Mucosa of rectum (tissue), 2 donors: ENCODE measurements at regions not wholly inside any gene's neighbourhood (a gene's known extent, or its start where the extent isn't known, plus 50 kb on each side); places are given as distances from the start of the nearest gene placed in this dataset.

Experiments
- H3K27ac ChIP-seq, 2 donors: one replicate each; pipeline ENCODE4 v1.7.0; 2013; ENCODE audit warnings: inconsistent platforms in 2 of 2, low read depth in 2 of 2, low read length in 2 of 2
- H3K27me3 ChIP-seq, 2 donors: one replicate each; pipeline ENCODE4 v1.7.0; 2013; ENCODE audit warnings: low read length in 2 of 2; ENCODE audit not compliant: control insufficient read depth in 2 of 2, insufficient read depth in 2 of 2
- H3K36me3 ChIP-seq, 2 donors: one replicate each; pipeline ENCODE4 v1.7.0; 2013; ENCODE audit warnings: low read length in 2 of 2; ENCODE audit not compliant: control insufficient read depth in 2 of 2, insufficient read depth in 2 of 2
- H3K4me1 ChIP-seq, 2 donors: one replicate each; pipeline ENCODE4 v1.7.0; 2013; ENCODE audit warnings: low read length in 2 of 2, mild to moderate bottlenecking in 1 of 2; ENCODE audit not compliant: control insufficient read depth in 2 of 2, insufficient read depth in 2 of 2
- H3K4me3 ChIP-seq, 2 donors: one replicate each; pipeline ENCODE4 v1.7.0; 2013; ENCODE audit warnings: low read length in 2 of 2
- H3K9ac ChIP-seq, 2 donors: one replicate each; pipeline ENCODE4 v1.7.0; 2013; ENCODE audit warnings: low read length in 2 of 2, low read depth in 1 of 2, mild to moderate bottlenecking in 1 of 2
- H3K9me3 ChIP-seq, 2 donors: one replicate each; pipeline ENCODE4 v1.7.0; 2013; ENCODE audit warnings: low read length in 2 of 2; ENCODE audit not compliant: control insufficient read depth in 2 of 2
- donor health status: healthy.
- donor health status: Normal muscosa, but diverticular disease.

- H3K27me3 ChIP-seq = peaks cover 0 to 7% of the 10 kb centered on the region in 2 donors
- peaks cover 7 to 8% of the 10 kb centered on the region in 2 donors for H3K4me1 ChIP-seq
- no peak overlapping the region for H3K4me3 ChIP-seq
- H3K9me3 ChIP-seq = no peaks in the 10 kb centered on the region
- H3K9ac ChIP-seq = no peak overlapping the region
- peak overlapping the region; percentile 56 to 67 for H3K27ac ChIP-seq
- H3K36me3 ChIP-seq = no peaks in the 10 kb centered on the region
These were observed 119.2 kb upstream of the ALDH1A3 start for GRCh38 chr15:100760357-100760903.

- Histone ChIP-seq H3K9me3 (no peaks in the 10 kb centered on the region), H3K9ac (no peak overlapping the region), H3K27ac (no peak overlapping the region), H3K4me3 (no peak overlapping the region), H3K36me3 (no peaks in the 10 kb centered on the region), H3K4me1 (peaks cover 7 to 8% of the 10 kb centered on the region in 2 donors), H3K27me3 (peaks cover 0 to 7% of the 10 kb centered on the region in 2 donors)
These were observed 118.2 kb upstream of the ALDH1A3 start for GRCh38 chr15:100761290-100761935.

DNA sequence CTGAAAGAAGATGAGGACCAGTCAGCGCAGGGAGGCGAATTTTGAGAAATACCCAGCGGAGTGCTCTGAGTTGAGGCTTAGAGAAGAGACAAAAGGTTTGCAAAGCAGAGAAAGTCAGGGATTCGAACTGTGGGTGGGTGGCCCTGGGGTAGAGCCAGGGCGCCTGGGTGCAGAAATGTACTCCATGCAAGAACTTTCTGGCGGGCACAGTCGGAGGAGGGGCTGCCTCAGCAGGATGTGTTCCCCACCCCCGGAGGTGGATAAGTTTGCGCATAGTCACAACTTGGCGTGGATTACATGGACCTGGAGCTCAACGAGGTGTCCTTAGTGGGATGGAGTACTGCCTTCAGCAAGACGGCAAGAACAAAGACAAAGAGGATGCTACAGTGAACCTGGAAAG is 117.3 kb upstream of the ALDH1A3 start:
- H3K36me3 ChIP-seq = no peaks in the 10 kb centered on the region
- peaks cover 7 to 8% of the 10 kb centered on the region in 2 donors for H3K4me1 ChIP-seq
- no peaks in the 10 kb centered on the region for H3K9me3 ChIP-seq
- H3K27me3 ChIP-seq = peaks cover 0 to 7% of the 10 kb centered on the region in 2 donors
- no peak overlapping the region for H3K4me3 ChIP-seq
- H3K27ac ChIP-seq = no peak overlapping the region
- no peak overlapping the region for H3K9ac ChIP-seq

DNA sequence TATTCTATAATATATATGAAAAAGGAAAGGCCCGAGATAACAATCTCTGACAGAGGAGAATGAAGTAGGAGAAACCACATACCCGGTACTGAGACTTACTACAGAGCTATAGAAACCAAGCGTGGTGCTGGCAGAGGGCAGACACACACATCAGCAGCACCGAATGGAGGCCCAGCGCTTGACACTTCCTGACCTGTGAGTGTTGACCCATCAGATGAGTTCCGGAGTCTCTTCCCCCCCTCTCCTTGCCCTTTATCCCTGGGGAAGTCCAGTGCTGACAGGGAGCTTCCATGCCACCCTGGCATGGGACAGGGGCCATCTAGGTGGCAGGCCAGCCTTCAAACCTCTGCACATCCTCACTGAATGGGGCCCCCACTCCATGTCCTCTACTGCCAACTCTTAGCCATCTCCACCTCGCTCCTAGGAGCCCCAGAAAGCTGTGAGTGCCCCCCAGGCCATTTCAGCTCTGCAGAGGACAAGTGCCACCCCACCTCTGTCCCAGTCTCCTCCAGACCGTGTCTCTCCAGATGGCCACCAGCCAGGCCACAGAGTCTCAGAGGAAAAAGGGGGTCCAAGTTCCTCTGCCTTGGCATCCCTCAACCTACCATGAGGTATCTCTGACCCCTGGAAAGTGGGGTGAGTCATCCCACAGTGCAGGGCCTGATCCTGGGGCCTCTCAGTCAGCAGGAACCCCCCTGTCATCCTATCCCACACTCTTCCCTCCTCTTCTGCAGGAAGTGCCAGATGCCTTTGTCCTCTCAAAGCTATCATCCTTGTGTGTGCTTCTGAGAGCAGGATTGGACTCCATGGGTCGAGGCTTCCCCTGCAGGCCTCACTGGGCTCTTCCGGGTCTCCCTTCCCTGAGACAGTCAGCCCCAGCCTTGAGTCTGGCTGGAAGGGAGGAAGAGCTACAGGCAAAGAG is 116.5 kb upstream of the ALDH1A3 start:
- H3K27ac ChIP-seq = no peak overlapping the region
- no peak overlapping the region for H3K9ac ChIP-seq
- no peaks in the 10 kb centered on the region for H3K36me3 ChIP-seq
- H3K4me1 ChIP-seq = peaks cover 7 to 8% of the 10 kb centered on the region in 2 donors
- H3K9me3 ChIP-seq = no peaks in the 10 kb centered on the region
- H3K27me3 ChIP-seq = peaks cover 0 to 7% of the 10 kb centered on the region in 2 donors
- H3K4me3 ChIP-seq = no peak overlapping the region

DNA sequence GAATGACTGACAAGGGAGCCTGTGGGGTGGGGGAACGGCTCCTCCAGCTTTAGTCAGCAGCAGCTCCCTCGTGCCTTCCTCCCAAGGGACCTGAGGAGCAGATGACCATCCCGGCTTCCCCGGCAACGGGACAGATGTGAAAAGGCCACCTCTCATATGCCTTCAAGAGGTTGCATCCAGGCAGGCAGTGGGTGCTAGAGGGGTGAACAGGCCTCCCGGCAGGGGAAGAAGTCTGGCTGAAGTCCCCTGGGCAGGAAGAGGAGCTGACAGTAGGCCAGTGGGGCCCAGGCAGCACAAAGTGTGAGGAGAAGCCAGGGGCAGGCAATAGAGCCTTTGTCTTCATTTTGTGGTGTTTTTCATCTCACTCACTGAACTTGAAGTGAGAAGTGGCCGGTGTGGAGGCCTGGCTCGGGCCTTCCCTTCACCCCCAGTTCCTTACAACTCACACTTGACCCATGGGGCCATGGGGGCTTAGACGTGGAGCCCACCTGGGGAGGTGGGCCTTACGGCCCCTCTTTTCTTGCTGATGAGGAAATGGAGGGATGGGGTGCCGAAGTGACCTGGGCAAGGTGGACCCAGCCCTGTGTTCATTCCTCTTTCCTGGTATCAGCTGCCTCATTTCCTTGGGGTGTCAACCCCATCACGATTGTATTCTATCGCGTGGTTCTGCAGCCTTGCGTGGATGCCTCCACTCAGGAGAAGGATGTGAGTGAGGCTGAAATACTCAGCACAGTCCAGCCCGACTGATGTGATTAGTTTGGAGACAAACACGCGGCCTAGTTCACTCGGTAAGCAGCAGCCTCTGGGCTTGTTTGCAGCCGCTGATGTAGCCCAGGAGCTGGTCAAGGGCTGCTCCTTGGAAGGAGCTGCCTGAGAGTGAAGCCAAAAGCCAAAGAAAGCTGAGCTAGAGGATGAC is 115.5 kb upstream of the ALDH1A3 start:
- Histone ChIP-seq H3K9ac (no peak overlapping the region), H3K9me3 (no peaks in the 10 kb centered on the region), H3K27me3 (peaks cover 0 to 7% of the 10 kb centered on the region in 2 donors), H3K27ac (no peak overlapping the region), H3K4me1 (peaks cover 7 to 8% of the 10 kb centered on the region in 2 donors), H3K36me3 (no peaks in the 10 kb centered on the region), H3K4me3 (no peak overlapping the region)

GRCh38 chr15:100764778-100765466 is 114.7 kb upstream of the ALDH1A3 start:
- Histone ChIP-seq H3K27me3 (peaks cover 0 to under 1% of the 10 kb centered on the region in 2 donors), H3K9me3 (no peaks in the 10 kb centered on the region), H3K36me3 (no peaks in the 10 kb centered on the region), H3K4me3 (no peak overlapping the region), H3K27ac (no peak overlapping the region), H3K4me1 (peaks cover 4 to 6% of the 10 kb centered on the region in 2 donors), H3K9ac (no peak overlapping the region)

DNA sequence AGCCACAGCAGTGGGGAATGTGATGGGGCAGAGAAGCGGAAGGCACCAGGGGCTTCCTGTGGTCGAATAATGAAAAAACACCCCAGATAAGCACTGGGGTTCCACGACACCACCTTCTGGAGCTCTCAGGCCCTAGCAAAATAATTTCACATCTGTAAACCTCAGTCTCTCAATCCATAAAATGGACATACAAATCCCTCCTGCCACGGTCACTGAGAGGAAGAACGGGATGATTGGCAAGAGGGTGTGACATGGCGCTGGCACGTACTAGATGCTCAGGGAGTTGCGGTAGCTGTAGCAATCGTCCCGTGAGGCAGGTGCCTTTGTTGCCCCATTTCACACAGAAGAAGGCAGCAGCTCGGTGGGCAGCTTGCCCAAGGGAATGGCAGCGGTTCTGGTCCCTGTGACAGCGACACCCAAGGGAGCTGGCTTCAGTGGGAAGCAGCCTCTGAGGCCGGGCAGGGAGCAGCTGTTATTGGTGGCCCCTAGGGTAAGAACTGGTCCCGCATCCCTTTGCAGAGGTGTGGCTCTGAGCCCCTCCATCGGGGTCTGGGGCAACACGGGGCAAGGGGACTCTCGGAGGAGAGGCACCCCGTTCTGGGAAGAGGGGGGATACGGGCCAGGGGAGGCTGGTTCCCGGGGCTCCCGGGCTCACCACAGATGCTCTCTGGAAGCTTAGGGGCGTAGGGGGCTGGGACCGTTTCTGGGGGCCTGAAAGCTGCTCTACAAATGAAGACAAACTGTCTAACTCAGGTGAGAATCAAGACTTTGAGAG is 114.0 kb upstream of the ALDH1A3 start:
- Histone ChIP-seq H3K4me3 (no peak overlapping the region), H3K9me3 (no peaks in the 10 kb centered on the region), H3K27me3 (no peaks in the 10 kb centered on the region), H3K27ac (no peak overlapping the region), H3K36me3 (no peaks in the 10 kb centered on the region), H3K4me1 (peaks cover 0 to under 1% of the 10 kb centered on the region in 2 donors), H3K9ac (no peak overlapping the region)

DNA sequence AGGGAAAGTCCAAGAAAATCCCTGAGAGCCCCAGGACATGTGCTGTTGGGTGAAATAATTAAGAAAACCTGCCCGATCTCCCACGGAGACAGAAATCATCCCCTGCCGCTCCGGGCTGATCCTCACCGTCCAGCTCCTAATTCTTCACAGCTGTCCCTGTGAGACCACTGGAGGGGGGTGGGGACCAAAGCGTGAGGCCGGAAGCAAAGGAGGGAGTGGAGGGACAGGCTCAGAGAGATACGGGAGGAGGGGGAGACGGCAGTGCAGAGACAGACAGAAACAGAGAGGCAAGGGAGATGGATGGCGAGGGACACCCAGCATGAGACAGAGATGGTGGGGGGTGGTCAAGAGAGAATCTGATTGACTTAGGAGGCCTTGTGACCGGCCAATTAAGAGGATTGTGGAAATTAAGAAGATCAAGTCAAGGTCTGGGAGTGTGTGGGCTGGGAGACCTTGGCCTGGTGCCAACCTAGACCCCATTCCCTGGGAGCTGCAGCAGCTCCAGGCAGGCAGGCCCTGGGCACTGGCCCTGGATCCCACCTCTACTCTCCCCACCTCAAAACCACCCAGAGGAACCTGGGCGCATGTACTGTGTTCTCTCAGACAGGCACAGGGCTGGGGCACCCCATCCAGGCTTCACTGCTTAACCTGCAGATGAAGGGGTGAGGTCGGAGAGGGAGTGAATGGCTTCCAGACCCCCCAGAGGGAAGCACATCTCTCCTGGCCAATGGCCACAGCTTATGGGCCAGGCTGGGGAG is 113.2 kb upstream of the ALDH1A3 start:
- Histone ChIP-seq H3K27me3 (no peaks in the 10 kb centered on the region), H3K4me3 (no peak overlapping the region), H3K9ac (no peak overlapping the region), H3K9me3 (no peaks in the 10 kb centered on the region), H3K36me3 (no peaks in the 10 kb centered on the region), H3K27ac (no peak overlapping the region), H3K4me1 (no peaks in the 10 kb centered on the region)
